Activated effector memory CD4-positive, alpha-beta T cell treated with anti-CD3 and anti-CD28 coated beads, Interleukin-2, amount 50 U/mL, for 16 hours (primary cell): ENCODE measurements at regions not wholly inside any gene's neighbourhood (a gene's known extent, or its start where the extent isn't known, plus 50 kb on each side); places are given as distances from the start of the nearest gene placed in this dataset.

ENCODE experiments used
- DNase-seq: peaks from one replicate; pipeline ENCODE4 v3.0.0-alpha.2; 2020

DNA sequence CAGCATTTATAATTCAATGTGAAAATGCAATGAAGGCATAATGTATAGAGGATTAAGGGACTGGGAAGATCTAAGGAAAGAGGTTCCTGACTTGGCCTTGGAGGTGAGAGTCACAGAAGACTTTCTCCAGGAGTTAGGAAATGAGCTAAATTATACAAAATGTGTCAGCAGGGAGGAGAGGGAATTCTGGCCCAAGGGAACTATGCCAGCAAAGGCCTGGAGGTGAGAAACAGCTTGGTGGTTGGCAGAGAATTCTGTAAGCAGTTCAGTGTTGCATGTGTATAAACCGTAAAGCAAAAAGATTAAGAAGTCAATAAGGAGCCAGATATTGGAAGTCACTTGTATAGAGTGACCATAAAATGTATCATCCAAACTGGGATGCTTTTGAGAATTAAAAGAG is 142.2 kb upstream of the SESN3 start:
- DNase-seq = no peak

DNA sequence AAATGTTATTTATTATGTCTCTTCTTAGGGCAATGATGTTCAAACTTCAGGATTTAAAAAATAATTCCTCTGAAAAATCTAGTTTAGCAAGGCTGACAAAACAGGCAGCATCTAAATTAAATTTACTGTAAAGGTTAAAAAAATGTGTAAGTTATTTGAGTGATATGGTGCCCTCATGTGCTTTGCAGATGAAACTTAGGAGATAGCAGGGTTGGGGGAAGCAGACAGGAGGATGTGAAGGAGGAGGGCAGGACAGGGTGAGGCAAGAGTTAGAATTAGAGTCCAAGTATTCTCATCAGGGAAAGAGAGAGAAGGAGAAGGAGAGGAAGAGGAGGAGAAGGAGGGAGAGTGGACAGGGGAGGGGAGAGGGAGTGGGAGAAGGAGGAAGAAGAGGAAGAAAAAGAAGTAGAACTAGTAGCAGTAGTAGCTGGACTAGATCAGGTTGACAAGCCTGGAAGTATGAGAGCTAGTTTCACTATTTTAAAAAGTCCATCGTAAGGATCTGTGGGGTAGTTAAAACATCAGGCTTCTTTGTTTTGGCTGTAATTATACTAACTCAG is 141.2 kb upstream of the SESN3 start:
- no peak for DNase-seq

DNA sequence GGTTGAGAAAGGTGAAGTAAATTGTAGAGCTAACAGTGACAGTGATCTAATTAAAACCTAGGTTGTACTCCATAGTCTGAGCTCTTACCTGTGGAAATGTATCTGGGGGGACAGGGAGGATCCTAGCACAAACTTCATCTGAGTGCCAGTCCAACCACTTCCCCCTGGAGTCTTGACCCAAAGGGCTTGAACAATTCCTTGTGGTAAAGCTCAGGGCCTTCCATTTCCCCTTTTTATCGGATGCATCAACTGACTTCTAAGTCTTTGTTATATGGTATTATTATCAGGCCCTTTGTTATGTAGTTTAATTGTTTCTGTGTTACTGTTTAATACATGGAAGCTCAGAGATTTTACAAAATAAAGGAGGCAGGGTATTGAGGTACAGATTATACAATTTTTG is 140.2 kb upstream of the SESN3 start:
- no peak for DNase-seq

DNA sequence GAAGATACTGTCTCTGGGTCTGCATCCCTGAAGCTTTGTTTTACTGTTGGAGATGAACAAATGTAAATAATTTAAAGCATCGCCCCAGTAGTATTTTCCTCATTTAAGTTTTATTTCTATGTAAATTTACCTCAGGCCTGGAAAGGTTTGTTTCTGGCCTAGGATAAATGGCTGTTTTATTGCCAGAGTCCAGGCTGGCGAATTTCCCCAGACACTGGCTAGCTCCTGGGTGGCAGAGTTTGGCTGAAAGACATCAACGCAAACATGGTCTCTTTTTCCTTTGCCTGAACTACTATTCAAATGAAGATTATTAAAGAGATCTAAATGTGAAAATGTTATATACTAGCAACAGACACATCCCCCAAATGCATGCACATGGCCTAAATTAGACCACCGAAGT is 136.7 kb upstream of the SESN3 start:
- DNase-seq = no peak

DNA sequence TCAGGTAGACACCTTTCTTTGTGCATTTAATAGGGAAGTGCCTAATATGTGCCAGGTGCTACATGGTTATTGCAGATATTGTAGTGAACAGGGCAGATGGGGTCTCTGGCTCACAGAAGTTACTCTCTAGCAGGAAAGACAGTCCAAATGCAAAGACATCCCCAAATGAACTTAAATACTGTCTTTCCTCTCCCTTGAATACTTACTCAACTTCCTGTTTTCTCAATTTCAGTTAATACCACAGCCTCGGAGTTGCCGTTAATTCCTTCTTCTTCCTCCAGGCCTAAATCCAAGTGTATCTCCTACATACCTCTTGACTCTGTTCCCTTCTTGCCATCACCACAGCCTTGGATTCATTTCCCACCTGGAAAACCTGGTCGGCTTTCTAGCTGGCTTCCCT is 134.3 kb upstream of the SESN3 start:
- no peak for DNase-seq

DNA sequence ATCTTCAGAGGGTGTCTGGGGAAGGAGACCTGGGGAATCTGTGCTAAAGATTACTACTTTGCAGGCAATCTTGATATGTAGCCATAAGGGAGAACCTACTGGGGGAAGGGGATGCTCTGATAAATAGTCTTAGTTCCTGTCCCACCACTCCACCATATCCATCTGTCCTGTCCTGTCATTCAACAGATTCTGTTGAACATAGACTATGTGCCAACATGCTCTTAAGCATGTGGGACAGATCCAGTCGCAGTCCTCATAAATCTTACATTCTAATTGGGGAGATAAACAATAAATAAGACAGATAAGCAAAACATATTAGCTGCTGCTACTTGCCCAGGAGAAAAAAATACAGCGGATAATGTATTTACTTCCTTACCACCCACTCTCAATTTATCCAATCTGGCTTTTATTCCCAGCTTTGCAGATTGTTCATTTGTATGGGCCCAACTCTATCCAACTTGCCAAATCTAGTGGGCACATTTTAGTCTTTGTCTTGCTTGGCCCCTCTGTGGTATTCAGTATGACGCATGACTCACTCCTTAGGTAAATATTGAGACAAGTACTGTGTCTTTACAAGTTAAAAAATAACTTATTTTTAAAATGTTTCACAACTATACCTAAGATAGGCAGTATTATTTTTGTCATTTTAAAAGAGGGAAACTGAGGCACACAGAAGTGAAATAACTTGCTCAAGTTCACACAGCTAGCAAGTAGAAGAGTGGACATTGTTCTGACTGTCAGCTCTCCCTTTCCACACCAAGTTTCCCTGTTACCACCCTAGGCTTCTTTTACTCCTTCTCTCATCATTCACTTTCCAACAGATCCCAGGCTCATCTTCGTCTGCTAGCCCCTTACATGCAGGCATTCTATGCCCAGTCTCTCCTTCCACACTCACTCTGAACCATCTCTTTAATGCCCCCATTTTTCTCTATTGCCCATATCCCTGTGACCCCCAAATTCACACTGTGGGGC is 133.6 kb upstream of the SESN3 start:
- DNase-seq = no peak

DNA sequence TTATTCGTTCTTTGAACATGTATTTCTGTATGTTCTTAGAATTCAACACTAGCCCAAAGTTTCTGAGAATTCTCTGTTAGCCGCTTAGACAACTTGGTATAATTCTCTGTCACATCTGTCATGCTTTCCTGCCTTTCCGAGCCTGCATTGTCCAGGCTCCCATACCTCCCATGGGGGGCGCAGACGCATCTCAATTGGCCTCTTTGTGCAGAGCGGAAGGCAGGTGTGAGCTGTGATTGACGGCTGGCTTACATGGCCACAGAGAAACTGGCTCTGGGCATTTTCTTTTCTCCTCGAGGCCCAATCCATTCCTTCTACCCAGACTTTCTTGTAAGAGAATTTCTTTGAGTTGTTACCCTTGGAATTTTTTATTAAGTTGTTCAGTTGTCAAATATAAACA is 132.7 kb upstream of the SESN3 start:
- DNase-seq = no peak

DNA sequence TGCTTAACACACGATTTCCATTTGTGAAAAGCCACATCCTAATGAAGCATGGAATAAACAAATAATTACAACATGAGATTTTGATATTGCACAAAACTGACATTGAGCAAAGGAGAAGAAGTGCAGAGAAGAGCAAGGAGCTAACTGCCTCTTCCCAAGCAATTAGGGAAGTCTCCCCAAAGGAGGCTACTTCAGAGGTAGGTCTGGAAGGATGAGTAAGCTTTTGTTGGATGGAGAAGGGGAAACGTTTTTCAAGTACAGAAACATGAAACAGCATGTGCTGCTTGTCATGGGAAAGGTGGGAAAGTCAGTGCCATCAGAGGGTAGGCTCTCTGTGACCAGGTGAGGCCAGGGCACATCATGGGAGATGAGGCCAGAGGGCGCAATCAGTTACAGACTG is 132.2 kb upstream of the SESN3 start:
- DNase-seq = no peak

DNA sequence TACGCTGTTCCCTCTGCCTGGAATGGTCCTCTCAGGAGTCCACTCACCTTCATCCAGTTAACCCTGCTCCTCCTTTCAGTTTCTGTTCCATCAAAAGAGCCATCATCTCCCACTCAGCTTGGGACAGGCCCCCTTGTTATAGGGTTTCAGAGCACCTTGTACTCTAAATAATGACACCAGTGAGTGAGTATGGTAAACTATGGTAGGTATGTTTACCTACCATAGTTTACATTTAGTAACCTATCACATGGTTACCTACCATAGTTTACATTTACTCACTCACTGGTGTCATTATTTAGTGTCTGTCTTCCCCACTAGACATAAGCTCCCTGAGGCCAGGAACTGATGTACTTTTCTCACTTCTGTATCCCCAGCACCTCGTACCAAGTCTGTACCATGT is 130.2 kb upstream of the SESN3 start:
- no peak for DNase-seq

DNA sequence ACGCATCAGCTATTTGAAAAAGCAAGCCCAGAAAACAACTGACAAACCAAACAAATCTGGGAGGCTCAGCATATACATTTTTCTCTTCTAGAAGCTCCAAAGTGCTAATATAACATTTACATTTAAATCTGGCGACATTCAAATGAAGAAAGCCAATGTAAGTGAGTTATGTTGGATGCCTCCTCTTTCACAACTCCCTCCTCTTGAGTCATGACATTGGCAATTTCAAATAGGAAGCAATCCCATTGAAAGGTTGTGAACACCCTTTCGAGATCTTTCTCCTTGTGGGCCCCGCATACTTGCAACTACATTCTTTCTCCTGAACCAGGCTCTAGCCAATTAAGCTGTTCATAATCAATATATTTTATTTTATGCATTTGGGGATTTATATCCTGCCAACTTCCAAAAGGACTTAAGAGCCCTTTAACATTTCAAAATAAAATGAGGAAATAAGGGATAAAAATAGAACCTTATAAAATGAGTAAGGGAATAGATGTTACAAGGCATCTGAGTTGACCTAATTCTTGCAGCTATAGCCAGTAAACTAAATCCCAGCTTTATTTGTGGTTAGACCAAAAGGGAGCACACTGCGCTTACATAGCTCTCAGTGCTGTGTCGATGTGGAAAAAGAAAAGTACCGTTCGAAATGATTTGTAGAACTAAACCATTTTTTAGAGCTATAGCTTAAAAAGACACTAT is 129.5 kb upstream of the SESN3 start:
- no peak for DNase-seq

DNA sequence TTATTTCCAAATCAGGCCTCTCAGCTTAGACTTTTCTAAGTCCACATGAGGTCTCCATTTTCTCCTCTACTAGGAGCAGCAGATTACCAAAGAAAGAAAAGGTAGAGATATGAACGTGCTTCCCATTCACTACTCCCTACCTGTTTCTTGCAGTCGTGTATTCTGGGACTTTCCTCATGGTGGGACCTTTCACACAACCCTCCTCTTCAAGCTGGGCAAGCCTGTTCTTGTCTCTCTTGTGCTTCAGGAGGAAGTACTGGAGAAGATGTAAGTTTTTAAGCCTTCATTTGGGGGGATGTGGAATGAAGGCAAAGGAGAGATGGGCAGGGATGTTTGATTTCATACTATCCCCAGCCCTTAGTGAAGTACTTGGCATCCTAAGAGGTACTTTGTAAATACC is 128.8 kb upstream of the SESN3 start:
- no peak for DNase-seq

DNA sequence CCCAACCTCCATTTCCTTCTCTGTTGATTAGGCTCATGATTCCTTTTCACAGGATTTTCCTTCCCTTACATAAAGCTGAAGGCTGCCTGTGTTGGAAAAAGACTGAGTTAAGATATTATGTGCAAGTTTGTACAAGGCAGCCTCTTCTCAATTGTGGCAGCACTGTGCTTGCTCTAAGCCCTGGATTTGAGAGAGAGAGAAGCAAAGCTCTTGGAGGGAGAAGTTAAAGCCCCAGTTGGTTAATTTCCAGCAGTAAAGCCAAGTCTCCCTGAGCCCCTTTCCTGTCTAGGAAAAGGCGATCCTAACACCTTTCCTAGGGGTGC is 128.3 kb upstream of the SESN3 start:
- no peak for DNase-seq

DNA sequence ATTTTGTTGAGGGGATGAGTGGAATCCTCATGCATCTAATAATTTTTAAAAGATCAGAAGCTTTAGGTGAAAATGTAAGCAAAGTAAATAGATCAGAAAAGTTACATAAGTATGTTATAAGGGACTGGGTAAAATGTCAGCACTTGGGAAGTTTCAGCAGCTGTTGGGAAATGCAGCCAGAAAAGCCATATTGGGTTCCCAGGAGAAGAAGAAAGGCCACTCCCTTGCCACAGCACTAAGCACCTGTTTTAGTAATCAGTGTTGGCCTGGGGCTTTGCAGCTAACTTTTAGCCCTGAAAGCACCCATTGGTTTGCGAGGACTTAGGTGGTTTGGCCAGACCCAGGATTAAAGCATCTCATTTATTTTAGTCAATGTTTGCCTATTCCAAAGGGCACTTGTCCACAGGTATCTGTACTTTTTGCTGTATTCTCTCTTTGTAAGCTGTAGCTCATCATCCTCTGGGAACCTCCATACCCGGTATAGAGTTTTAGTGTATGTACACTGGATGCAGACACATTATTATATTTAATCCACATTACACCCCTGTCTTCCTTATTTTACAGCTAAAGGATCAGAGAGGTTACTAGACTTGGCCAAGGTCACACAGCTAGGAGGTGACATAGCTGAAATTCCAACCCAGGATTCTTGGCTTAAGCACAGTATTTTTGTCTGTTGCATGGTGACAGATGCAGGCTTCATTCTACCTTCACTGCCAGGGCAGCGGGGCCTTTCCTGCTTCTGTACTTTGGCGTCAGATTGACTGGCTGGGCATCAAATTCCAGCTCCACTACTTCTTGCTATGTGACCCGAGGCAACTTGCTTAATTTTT is 127.7 kb upstream of the SESN3 start:
- DNase-seq = no peak

DNA sequence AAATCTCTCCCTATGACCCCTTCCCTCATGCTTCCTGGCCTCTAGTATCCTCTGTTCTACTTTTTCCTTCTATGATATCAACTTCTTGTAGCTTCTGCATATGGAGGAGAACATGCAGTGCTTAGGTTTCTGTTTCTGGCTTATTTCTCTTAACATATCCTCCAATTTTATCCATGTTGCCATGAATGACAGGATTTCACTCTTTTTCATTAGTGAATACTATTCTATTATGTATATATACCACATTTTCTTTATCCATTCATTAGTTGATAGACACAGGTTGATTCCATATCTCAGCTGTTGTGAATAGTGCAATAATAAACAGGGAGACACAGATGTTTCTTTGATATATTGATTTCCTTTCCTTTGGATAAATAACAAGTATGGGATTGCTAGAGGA is 123.3 kb upstream of the SESN3 start:
- no peak for DNase-seq

DNA sequence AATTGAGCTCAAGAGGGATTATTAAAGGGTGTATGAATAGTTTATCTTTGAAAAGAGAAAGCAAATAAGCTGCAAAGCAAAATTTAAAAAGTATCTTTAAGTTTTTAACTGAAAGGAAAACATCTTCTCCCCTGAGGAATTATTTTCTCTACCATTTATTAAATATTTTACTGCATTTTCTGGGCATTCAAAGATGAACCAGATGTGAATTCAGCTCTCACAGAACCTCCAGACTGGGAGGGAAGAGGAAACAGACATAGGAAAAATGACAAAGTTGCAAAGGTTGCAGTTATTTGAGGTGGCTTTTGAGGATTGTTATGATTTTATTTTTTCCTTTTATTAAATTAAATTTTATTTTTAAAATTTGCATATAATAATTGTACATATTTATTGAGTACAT is 122.7 kb upstream of the SESN3 start:
- no peak for DNase-seq

DNA sequence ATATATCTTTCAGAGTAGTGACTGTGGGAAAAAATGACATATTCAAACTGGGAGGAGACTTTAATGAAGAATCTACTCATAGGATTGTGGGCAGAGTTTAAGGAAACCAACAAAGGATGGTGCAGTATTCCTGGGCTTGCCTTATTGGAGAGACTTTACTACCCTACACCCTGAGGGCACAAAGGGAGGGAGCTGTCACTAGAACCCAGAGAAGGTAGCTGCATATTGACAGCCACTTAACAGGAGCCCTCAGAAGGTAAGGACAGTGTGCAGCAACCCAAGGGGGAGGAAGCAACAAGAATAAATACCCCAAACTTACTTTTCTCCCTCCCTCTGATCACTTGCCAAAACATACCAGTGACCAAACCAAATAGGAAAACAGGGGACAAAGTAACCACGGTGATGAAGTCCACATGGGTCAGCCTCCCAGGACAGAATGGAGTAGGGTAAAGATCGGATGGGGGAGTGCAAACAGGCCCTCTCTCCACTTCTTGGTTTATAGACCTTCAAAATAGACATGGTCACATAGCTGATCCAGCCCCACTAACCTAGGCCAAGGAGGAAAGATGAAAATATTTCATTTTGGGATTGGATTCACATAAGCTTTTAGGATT is 121.8 kb upstream of the SESN3 start:
- no peak for DNase-seq

DNA sequence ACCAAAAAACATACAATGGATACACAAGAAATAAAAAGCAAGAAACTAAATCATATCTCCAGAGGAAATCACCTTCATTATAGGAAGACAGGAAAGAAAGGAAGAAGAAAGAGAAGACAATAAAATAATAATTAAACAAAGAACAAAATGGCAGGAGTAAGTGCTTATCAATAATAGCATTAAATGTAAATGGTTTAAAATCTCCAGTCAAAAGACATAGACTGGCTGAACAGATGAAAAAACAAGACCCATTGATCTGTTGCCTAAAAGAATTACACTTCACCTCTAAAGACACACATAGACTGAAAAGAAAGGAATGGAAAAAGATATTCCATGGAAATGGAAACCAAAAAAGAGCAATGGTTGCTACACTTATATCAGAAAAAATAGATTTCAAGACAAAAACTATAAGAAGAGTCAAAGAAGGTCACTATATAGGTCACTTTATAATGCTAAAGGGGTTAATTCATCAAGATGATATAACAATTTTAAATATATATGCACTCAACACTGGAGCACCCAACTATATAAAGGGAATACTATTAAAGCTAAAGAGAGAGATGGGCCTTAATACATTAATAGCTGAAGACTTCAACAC is 118.4 kb upstream of the SESN3 start:
- no peak for DNase-seq

DNA sequence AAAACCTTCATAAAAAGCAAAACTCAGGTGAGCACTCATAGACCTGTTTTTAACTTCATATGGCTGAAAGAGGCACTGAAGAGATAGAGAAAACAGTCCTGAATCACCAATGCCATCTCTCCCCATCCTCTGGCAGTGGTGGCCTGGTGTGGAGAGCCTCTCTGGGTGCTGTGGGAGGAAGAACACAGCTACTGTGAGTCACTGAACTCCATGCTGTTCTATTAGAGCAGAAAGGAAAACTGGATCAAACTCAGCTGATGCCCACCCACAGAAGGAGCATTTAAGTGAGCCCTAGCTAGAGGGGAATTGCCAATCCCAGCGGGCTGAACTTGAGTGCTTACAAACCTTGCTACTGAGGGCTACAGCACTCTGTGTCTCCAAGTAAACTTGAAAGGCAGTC is 115.3 kb upstream of the SESN3 start:
- no peak for DNase-seq

DNA sequence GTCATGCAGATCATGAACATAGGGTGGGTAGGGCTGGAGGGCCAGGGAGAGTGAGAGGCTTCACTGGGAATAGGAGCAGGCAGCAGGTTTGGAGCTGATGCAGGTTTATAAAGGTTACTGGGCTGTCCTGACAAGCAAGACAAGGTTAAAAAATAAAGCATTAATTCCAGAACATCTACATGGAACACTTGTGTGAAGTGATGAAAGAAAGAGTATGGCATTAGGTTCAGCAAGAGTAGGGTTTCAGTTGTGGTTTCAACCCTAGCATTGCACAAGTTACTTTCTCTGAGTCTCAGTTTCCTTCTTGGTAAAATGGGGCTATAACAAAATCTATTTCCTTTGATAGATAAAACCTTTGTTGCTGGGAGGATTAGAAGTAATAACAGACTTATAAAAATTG is 114.6 kb upstream of the SESN3 start:
- no peak for DNase-seq

DNA sequence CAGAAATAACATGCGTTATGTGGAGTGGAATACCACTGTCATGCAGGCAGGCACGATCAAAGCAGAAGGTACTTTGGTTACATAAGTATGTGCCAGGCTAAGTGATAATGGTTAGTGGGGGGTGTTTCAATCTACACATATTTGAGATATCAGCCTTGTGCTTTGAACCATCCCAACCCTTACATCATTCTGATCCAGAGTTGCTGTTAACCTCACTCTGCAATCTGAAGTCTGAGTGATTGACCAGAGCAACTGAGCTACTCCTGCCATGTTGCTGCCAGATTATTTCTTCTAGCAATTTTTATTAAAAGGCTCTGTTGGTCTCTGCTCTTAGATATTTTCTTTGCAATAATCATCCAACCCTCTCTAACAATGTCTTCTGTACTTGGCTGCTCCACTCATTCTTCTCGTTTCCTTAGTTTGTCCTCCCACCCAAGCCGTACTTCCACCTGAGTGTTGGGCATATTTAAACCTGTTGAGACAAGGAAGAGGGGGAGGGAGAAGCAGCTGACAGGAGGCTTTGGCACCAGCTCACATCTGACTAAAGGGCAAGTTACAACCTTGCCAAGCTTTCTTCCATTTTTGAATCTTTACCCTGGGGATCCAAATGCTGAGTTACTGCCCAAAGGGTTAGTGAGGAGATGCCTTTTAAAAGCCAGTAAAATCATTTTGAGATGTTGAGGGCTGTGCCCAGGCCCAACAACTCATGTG is 114.1 kb upstream of the SESN3 start:
- DNase-seq = no peak

DNA sequence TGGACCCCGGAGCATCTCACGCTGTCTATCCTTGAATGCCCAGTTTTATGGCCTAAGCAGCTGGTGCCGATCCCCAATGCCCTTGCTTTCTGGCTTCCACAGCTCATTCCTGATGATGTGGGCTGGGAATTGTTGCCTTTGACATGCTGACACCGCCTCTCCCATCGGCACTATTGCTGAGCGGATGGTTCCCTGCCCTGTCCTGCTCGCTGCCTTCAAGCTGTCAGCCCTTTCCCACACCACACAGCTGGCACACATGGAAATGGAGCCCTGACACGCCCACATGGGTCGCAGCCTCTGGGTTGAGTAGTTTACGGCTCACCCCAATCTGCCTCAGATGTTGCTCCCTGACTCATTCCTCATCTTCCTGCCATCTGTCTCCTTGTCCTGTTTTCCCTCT is 110.2 kb upstream of the SESN3 start:
- no peak for DNase-seq
